A549 (cell line): ENCODE measurements at regions not wholly inside any gene's neighbourhood (a gene's known extent, or its start where the extent isn't known, plus 50 kb on each side); places are given as distances from the start of the nearest gene placed in this dataset.

Source experiments
- ATAC-seq, 2 experiments: fragments of 200-7000 bp in 1 of 2; fragments of >200 bp in 1 of 2; cut with Nextera tagmentation in 1 of 2; cut with Tn5 transposase in 1 of 2; 3 replicates each; pipeline versions ENCODE4 v1.8.0 to v1.9.1; 2018 to 2020; ENCODE audit warnings: mild to moderate bottlenecking in 1 of 2, moderate library complexity in 1 of 2
- CTCF ChIA-PET: fragments of 300-600 bp; sonication (Branson Sonifier 250); formaldehyde crosslinking; extraction: SDS; loops from one replicate; lab custom pipeline; 2021; ENCODE audit warnings: antibody characterized with exemption, inconsistent platforms; lab: Yijun Ruan, JAX
- POLR2A ChIA-PET: fragments of 350-600 bp; formaldehyde crosslinking; extraction: SDS; loops from one replicate; lab custom pipeline; 2021; ENCODE audit warnings: antibody characterized with exemption, inconsistent platforms; lab: Yijun Ruan, JAX
- DNase-seq, 2 experiments: peaks; one replicate each; pipeline versions ENCODE4 v3.0.0 to v3.0.0-alpha.2; 2011 to 2016; ENCODE audit warnings: low read depth in 1 of 2, low spot score in 1 of 2
- FAIRE-seq: peaks from 2 replicates; lab custom pipeline; 2011; peaks lifted over from hg19 to GRCh38; lab: Jason Lieb, UNC
- H3K27ac ChIP-seq, 2 experiments: fragments of >200 bp; sonication (Bioruptor Twin); formaldehyde crosslinking; 3 replicates each; pipeline ENCODE4 v1.5.1; 2016 to 2017
- H3K4me1 ChIP-seq: fragments of >200 bp; sonication (Bioruptor Twin); formaldehyde crosslinking; 3 replicates; pipeline ENCODE4 v1.6.1; 2016
- H3K4me2 ChIP-seq: fragments of >200 bp; sonication (Bioruptor Twin); formaldehyde crosslinking; 3 replicates; pipeline ENCODE4 v1.6.1; 2016
- H3K4me3 ChIP-seq: fragments of >200 bp; sonication (Bioruptor Twin); formaldehyde crosslinking; 3 replicates; pipeline ENCODE4 v1.5.1; 2016
- H3K9me3 ChIP-seq: fragments of >200 bp; sonication (Bioruptor Twin); formaldehyde crosslinking; 3 replicates; pipeline ENCODE4 v1.6.1; 2016
- ATOH8 ChIP-seq: fragments of 250-450 bp; sonication (Bioruptor Pico); IDR thresholded peaks from 2 replicates; pipeline ENCODE4 v1.5.0; 2020; ENCODE audit warnings: low read depth, mild to moderate bottlenecking, moderate library complexity
- CBX8 ChIP-seq: fragments of 200-600 bp; sonication (generic); IDR thresholded peaks from 2 replicates; pipeline ENCODE4 v1.6.1; 2016
- CHD2 ChIP-seq: fragments of 150-350 bp; IDR thresholded peaks from 2 replicates; pipeline ENCODE4 v1.6.1; 2014; ENCODE audit warnings: low read length; ENCODE audit not compliant: partially characterized antibody
- CHD4 ChIP-seq: fragments of 200-600 bp; sonication (generic); IDR thresholded peaks from 2 replicates; pipeline ENCODE4 v1.6.1; 2016; ENCODE audit warnings: antibody characterized with exemption, mild to moderate bottlenecking, borderline replicate concordance
- EHMT2 ChIP-seq: fragments of 200-600 bp; sonication (generic); IDR thresholded peaks from 2 replicates; pipeline ENCODE4 v1.6.1; 2016; ENCODE audit warnings: antibody characterized with exemption, low read depth, mild to moderate bottlenecking, moderate library complexity
- ESRRA ChIP-seq: fragments of 150-350 bp; IDR thresholded peaks from 2 replicates; pipeline ENCODE4 v1.6.1; 2014; ENCODE audit warnings: mild to moderate bottlenecking, low read length, borderline replicate concordance
- HES2 ChIP-seq: fragments of >200 bp; sonication (Bioruptor Twin); formaldehyde crosslinking; IDR thresholded peaks from 2 replicates; pipeline ENCODE4 v1.6.1; 2016
- HEYL ChIP-seq: fragments of 250-450 bp; sonication (Bioruptor Pico); IDR thresholded peaks from 2 replicates; pipeline ENCODE4 v1.8.0; 2021; ENCODE audit warnings: mild to moderate bottlenecking, moderate library complexity
- HOXB5 ChIP-seq: fragments of 250-450 bp; sonication (Bioruptor Pico); IDR thresholded peaks from 2 replicates; pipeline ENCODE4 v1.5.0; 2020; ENCODE audit warnings: mild to moderate bottlenecking, moderate library complexity
- JUNB ChIP-seq: fragments of >200 bp; sonication (Bioruptor Twin); formaldehyde crosslinking; IDR thresholded peaks from 2 replicates; pipeline ENCODE4 v1.6.1; 2016
- KDM1A ChIP-seq: fragments of 200-600 bp; sonication (generic); IDR thresholded peaks from 2 replicates; pipeline ENCODE4 v1.6.1; 2016; ENCODE audit warnings: low read depth, mild to moderate bottlenecking
- KDM5A ChIP-seq: fragments of 200-600 bp; sonication (generic); IDR thresholded peaks from 2 replicates; pipeline ENCODE4 v1.6.1; 2016; ENCODE audit warnings: antibody characterized with exemption, mild to moderate bottlenecking
- MYC ChIP-seq: IDR thresholded peaks from 2 replicates; pipeline ENCODE4 v1.6.1; 2012; ENCODE audit warnings: mild to moderate bottlenecking, inconsistent platforms, low read length, improper control_type of control experiment, borderline replicate concordance
- NPAS2 ChIP-seq: fragments of 250-450 bp; sonication (Bioruptor Pico); IDR thresholded peaks from 2 replicates; pipeline ENCODE4 v1.8.0; 2022; ENCODE audit warnings: mild to moderate bottlenecking, moderate library complexity, borderline replicate concordance
- POLR2A ChIP-seq: IDR thresholded peaks from 2 replicates; pipeline ENCODE4 v1.6.1; 2012; ENCODE audit warnings: mild to moderate bottlenecking, low read length
- RFX5 ChIP-seq: fragments of 450-650 bp; IDR thresholded peaks from 2 replicates; pipeline ENCODE4 v1.7.1; 2014; ENCODE audit warnings: antibody characterized with exemption, mild to moderate bottlenecking, moderate library complexity
- RNF2 ChIP-seq: fragments of 200-600 bp; sonication (generic); IDR thresholded peaks from 2 replicates; pipeline ENCODE4 v1.6.1; 2016; ENCODE audit warnings: low read depth, mild to moderate bottlenecking, antibody characterized with exemption, moderate library complexity, borderline replicate concordance
- SREBF2 ChIP-seq: fragments of 450-650 bp; IDR thresholded peaks from 2 replicates; pipeline ENCODE4 v1.6.1; 2014; ENCODE audit warnings: mild to moderate bottlenecking, moderate library complexity
- USF2 ChIP-seq: fragments of 450-650 bp; IDR thresholded peaks from 2 replicates; pipeline ENCODE4 v1.6.1; 2014; ENCODE audit warnings: antibody characterized with exemption
- ZFP36 ChIP-seq: fragments of 450-650 bp; IDR thresholded peaks from 2 replicates; pipeline ENCODE4 v1.6.1; 2014; ENCODE audit warnings: borderline replicate concordance; ENCODE audit not compliant: partially characterized antibody
- ZSCAN20 ChIP-seq: fragments of 250-450 bp; sonication (Bioruptor Pico); IDR thresholded peaks from 2 replicates; pipeline ENCODE4 v1.8.0; 2022; ENCODE audit warnings: mild to moderate bottlenecking, moderate library complexity
- WGBS: methylation state at CpG from one replicate; pipeline ENCODE4 v1.1.6; 2017; ENCODE audit errors: missing lambda C conversion rate; 5-methylcytosine and 5-hydroxymethylcytosine counted together
- TF ChIP-seq, protein P1 (sequence below): fragments of 250-450 bp; sonication (Bioruptor Pico); IDR thresholded peaks from 2 replicates; pipeline ENCODE4 v1.5.0; 2021; ENCODE audit warnings: mild to moderate bottlenecking, moderate library complexity, borderline replicate concordance
- TF ChIP-seq, protein P2 (sequence below): fragments of >200 bp; sonication (Bioruptor Twin); formaldehyde crosslinking; IDR thresholded peaks from 3 replicates; pipeline ENCODE4 v1.5.1; 2016

GRCh38 chr10:18795549-18795948, 136.3 kb downstream of the ARL5B start:
- 0% methylated on average over 2 of the region's 3 CpGs for WGBS
- FAIRE-seq, result no peak
- CTCF ChIA-PET, result no interaction called here

DNA sequence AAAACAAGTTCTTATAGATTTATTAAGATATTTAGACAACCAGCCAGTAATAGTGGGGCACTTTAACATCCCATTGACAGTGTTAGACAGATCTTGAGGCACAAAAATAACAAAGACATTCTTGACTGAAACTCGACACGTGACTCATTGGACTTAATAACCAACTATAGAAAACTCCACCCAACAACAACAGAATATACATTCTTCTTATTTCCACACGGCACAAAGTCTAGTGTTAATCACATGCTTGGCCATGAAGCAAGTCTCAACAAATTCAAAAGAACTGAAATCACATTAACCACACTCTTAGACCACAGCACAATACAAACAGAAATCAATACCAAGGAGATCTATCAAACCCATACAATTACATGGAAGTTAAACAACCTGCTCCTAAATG, 138.1 kb downstream of the ARL5B start:
- no peak for DNase-seq

More at GRCh38 chr10:18795549-18795948, 136.3 kb downstream of the ARL5B start:
- H3K27ac ChIP-seq, result no peak overlapping the region
- no peak overlapping the region for H3K4me2 ChIP-seq
- H3K9me3 ChIP-seq, result no peaks in the 10 kb centered on the region
- POLR2A ChIA-PET, result no interaction called here
- TF ChIP-seq CBX8 (no peak), ESRRA (no peak), POLR2A (no peak), ZSCAN20 (no peak), MYC (no peak), RFX5 (no peak), ZFP36 (no peak), HES2 (no peak)
- H3K4me1 ChIP-seq, result no peaks in the 10 kb centered on the region
- DNase-seq, result no peak
- no peak overlapping the region for H3K4me3 ChIP-seq
- no peak for ATAC-seq

More for the DNA sequence above, 138.1 kb downstream of the ARL5B start:
- H3K27ac ChIP-seq, result no peak overlapping the region
- H3K4me2 ChIP-seq, result no peak overlapping the region
- no peaks in the 10 kb centered on the region for H3K9me3 ChIP-seq
- TF ChIP-seq, protein P1, sequence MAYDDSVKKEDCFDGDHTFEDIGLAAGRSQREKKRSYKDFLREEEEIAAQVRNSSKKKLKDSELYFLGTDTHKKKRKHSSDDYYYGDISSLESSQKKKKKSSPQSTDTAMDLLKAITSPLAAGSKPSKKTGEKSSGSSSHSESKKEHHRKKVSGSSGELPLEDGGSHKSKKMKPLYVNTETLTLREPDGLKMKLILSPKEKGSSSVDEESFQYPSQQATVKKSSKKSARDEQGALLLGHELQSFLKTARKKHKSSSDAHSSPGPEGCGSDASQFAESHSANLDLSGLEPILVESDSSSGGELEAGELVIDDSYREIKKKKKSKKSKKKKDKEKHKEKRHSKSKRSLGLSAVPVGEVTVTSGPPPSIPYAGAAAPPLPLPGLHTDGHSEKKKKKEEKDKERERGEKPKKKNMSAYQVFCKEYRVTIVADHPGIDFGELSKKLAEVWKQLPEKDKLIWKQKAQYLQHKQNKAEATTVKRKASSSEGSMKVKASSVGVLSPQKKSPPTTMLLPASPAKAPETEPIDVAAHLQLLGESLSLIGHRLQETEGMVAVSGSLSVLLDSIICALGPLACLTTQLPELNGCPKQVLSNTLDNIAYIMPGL (CRISPR knock-in tag), result no peak
- TF ChIP-seq CHD2 (no peak), HOXB5 (CRISPR knock-in tag) (no peak), JUNB (no peak), NPAS2 (CRISPR knock-in tag) (no peak), USF2 (no peak), SREBF2 (no peak), HEYL (CRISPR knock-in tag) (no peak), CHD4 (no peak), ATOH8 (no peak), ZSCAN20 (no peak), CBX8 (no peak), KDM1A (no peak), EHMT2 (no peak), RNF2 (no peak), POLR2A (no peak), KDM5A (no peak)
- TF ChIP-seq, protein P2, sequence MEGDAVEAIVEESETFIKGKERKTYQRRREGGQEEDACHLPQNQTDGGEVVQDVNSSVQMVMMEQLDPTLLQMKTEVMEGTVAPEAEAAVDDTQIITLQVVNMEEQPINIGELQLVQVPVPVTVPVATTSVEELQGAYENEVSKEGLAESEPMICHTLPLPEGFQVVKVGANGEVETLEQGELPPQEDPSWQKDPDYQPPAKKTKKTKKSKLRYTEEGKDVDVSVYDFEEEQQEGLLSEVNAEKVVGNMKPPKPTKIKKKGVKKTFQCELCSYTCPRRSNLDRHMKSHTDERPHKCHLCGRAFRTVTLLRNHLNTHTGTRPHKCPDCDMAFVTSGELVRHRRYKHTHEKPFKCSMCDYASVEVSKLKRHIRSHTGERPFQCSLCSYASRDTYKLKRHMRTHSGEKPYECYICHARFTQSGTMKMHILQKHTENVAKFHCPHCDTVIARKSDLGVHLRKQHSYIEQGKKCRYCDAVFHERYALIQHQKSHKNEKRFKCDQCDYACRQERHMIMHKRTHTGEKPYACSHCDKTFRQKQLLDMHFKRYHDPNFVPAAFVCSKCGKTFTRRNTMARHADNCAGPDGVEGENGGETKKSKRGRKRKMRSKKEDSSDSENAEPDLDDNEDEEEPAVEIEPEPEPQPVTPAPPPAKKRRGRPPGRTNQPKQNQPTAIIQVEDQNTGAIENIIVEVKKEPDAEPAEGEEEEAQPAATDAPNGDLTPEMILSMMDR, result no peak
- TF ChIP-seq, all 56 proteins: peak for 0
- no peak for ATAC-seq
- Histone ChIP-seq H3K4me3 (no peak overlapping the region), H3K4me1 (no peaks in the 10 kb centered on the region)
- 10% methylated on average over 3 of the region's 3 CpGs for whole genome bisulfite sequencing
- FAIRE-seq, result no peak
- ChIA-PET CTCF (no interaction called here), POLR2A (no interaction called here)
